OCI-LY7 (cell line): ENCODE measurements at regions not wholly inside any gene's neighbourhood (a gene's known extent, or its start where the extent isn't known, plus 50 kb on each side); places are given as distances from the start of the nearest gene placed in this dataset.
"Not testable (repeated sequence)": the region's sequence is repeated elsewhere in the genome, so short reads cannot be mapped to it uniquely, and the experiment has no call there.

Experiments
- EZH2phosphoT487 ChIP-seq: fragments of 200-600 bp; sonication (generic); IDR thresholded peaks from 2 replicates; pipeline ENCODE4 v1.6.1; 2018; ENCODE audit warnings: low read depth, borderline replicate concordance, mild to moderate bottlenecking, mixed run types, antibody characterized with exemption, low read length, moderate library complexity, mixed read lengths
- TF ChIP-seq, protein P1 (sequence below): fragments of 200-600 bp; sonication (generic); conservative IDR thresholded peaks from 2 replicates; pipeline ENCODE4 v1.5.1; 2014; ENCODE audit warnings: mild to moderate bottlenecking, antibody characterized with exemption, low read length, moderate library complexity, mixed read lengths

DNA sequence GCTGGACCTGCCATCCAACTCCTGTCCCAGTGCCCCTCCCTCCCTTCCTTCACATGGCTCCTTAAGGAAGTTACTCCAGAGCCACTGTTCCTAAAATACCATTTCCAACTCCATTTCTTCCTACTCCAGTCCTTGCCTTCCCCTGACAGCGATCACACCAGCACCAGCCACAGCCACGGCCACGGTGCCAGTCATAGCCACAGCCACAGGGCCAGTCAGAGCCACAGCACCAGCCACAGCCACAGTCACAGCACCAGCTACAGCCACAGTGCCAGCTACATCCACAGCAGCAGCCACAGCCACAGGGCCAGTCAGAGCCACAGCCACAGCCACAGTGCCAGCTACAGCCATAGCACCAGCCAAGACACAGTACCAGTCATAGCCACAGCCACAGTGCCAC is 110.7 kb upstream of the IRX2 start:
- TF ChIP-seq, protein P1, sequence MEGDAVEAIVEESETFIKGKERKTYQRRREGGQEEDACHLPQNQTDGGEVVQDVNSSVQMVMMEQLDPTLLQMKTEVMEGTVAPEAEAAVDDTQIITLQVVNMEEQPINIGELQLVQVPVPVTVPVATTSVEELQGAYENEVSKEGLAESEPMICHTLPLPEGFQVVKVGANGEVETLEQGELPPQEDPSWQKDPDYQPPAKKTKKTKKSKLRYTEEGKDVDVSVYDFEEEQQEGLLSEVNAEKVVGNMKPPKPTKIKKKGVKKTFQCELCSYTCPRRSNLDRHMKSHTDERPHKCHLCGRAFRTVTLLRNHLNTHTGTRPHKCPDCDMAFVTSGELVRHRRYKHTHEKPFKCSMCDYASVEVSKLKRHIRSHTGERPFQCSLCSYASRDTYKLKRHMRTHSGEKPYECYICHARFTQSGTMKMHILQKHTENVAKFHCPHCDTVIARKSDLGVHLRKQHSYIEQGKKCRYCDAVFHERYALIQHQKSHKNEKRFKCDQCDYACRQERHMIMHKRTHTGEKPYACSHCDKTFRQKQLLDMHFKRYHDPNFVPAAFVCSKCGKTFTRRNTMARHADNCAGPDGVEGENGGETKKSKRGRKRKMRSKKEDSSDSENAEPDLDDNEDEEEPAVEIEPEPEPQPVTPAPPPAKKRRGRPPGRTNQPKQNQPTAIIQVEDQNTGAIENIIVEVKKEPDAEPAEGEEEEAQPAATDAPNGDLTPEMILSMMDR: not testable (repeated sequence)
- TF ChIP-seq EZH2phosphoT487: not testable (repeated sequence)
